Mucosa of gallbladder (tissue), 1 donor: ENCODE measurements at regions not wholly inside any gene's neighbourhood (a gene's known extent, or its start where the extent isn't known, plus 50 kb on each side); places are given as distances from the start of the nearest gene placed in this dataset.

ENCODE experiments used
- DNase-seq: peaks from one replicate; pipeline ENCODE4 v3.0.0-alpha.2; 2020; ENCODE audit warnings: low spot score
- donor health status: DM: no; HTN: no; CAD: no.

GRCh38 chr10:78686444-78687060 is 382.2 kb upstream of the ZMIZ1 start:
- DNase-seq = no peak

- DNase-seq = no peak
These were observed 381.1 kb upstream of the ZMIZ1 start for GRCh38 chr10:78687626-78688025.

GRCh38 chr10:78688230-78688900 is 380.4 kb upstream of the ZMIZ1 start:
- no peak for DNase-seq

GRCh38 chr10:78688901-78689583 is 379.7 kb upstream of the ZMIZ1 start:
- peak; percentile 30 for DNase-seq

- DNase-seq = no peak
These were observed 379.2 kb upstream of the ZMIZ1 start for GRCh38 chr10:78689584-78689935.

- DNase-seq = no peak
These were observed 378.2 kb upstream of the ZMIZ1 start for GRCh38 chr10:78690354-78691111.

- no peak for DNase-seq
These were observed 377.3 kb upstream of the ZMIZ1 start for GRCh38 chr10:78691301-78692030.

GRCh38 chr10:78692071-78692470 is 376.7 kb upstream of the ZMIZ1 start:
- DNase-seq = no peak

- no peak for DNase-seq
These were observed 372.9 kb upstream of the ZMIZ1 start for GRCh38 chr10:78695846-78696245.

- DNase-seq = no peak
These were observed 371.9 kb upstream of the ZMIZ1 start for GRCh38 chr10:78696791-78697395.

- DNase-seq = no peak
These were observed 368.8 kb upstream of the ZMIZ1 start for GRCh38 chr10:78699971-78700370.

- DNase-seq = peak; percentile 34
These were observed 368.4 kb upstream of the ZMIZ1 start for GRCh38 chr10:78700413-78700812.

- no peak for DNase-seq
These were observed 367.8 kb upstream of the ZMIZ1 start for GRCh38 chr10:78700816-78701520.

GRCh38 chr10:78702186-78702585 is 366.6 kb upstream of the ZMIZ1 start:
- DNase-seq = no peak

- no peak for DNase-seq
These were observed 365.9 kb upstream of the ZMIZ1 start for GRCh38 chr10:78702876-78703275.

- DNase-seq = no peak
These were observed 365.2 kb upstream of the ZMIZ1 start for GRCh38 chr10:78703593-78703992.

GRCh38 chr10:78706256-78706655 is 362.5 kb upstream of the ZMIZ1 start:
- DNase-seq = no peak

GRCh38 chr10:78706726-78707540 is 361.8 kb upstream of the ZMIZ1 start:
- DNase-seq = no peak

- no peak for DNase-seq
These were observed 361.0 kb upstream of the ZMIZ1 start for GRCh38 chr10:78707745-78708144.

- DNase-seq = no peak
These were observed 356.6 kb upstream of the ZMIZ1 start for GRCh38 chr10:78712147-78712546.
